Sigmoid colon (tissue), 3 donors: ENCODE measurements at regions not wholly inside any gene's neighbourhood (a gene's known extent, or its start where the extent isn't known, plus 50 kb on each side); places are given as distances from the start of the nearest gene placed in this dataset.

ENCODE experiments used
- POLR2A ChIP-seq, 2 donors: fragments of 450-650 bp; IDR thresholded peaks; one replicate each; pipeline ENCODE4 v1.6.1; 2016; ENCODE audit warnings: antibody characterized with exemption in 2 of 2, mild to moderate bottlenecking in 2 of 2, moderate library complexity in 2 of 2
- TF ChIP-seq, protein P1 (sequence below), 4 experiments: fragments of 450-650 bp in 3 of 4; fragments of 200-600 bp in 1 of 4; IDR thresholded peaks; one replicate each; pipeline ENCODE4 v1.5.1; 2016 to 2019; ENCODE audit warnings: antibody characterized with exemption in 4 of 4, mild to moderate bottlenecking in 3 of 4, moderate library complexity in 2 of 4

- TF ChIP-seq, protein P1, sequence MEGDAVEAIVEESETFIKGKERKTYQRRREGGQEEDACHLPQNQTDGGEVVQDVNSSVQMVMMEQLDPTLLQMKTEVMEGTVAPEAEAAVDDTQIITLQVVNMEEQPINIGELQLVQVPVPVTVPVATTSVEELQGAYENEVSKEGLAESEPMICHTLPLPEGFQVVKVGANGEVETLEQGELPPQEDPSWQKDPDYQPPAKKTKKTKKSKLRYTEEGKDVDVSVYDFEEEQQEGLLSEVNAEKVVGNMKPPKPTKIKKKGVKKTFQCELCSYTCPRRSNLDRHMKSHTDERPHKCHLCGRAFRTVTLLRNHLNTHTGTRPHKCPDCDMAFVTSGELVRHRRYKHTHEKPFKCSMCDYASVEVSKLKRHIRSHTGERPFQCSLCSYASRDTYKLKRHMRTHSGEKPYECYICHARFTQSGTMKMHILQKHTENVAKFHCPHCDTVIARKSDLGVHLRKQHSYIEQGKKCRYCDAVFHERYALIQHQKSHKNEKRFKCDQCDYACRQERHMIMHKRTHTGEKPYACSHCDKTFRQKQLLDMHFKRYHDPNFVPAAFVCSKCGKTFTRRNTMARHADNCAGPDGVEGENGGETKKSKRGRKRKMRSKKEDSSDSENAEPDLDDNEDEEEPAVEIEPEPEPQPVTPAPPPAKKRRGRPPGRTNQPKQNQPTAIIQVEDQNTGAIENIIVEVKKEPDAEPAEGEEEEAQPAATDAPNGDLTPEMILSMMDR (IDR thresholded peaks at IDR 0.05), result no peak
- no peak for TF ChIP-seq POLR2A (IDR thresholded peaks at IDR 0.05)
Observed at GRCh38 chr2:191617575-191617974, 60.4 kb upstream of the NABP1 start.
